Gastrocnemius medialis (tissue), 4 donors: ENCODE measurements at regions not wholly inside any gene's neighbourhood (a gene's known extent, or its start where the extent isn't known, plus 50 kb on each side); places are given as distances from the start of the nearest gene placed in this dataset.

ENCODE experiments used
- CTCF ChIP-seq, 5 experiments: fragments of 450-650 bp in 3 of 5; fragments of 200-600 bp in 2 of 5; sonication (generic) in 2 of 5; IDR thresholded peaks in 4 of 5; conservative IDR thresholded peaks in 1 of 5; 1 replicate in 4 of 5; 2 replicates in 1 of 5; pipeline ENCODE4 v1.5.1; 2016 to 2019; ENCODE audit warnings: antibody characterized with exemption in 5 of 5, mild to moderate bottlenecking in 3 of 5, moderate library complexity in 3 of 5
- POLR2A ChIP-seq, 2 donors: fragments of 450-650 bp; IDR thresholded peaks; one replicate each; pipeline ENCODE4 v1.6.1; 2017; ENCODE audit warnings: antibody characterized with exemption in 2 of 2, mild to moderate bottlenecking in 2 of 2, moderate library complexity in 2 of 2

GRCh38 chr20:39706184-39706663 lies 744.1 kb downstream of the DHX35 start:
- TF ChIP-seq CTCF (IDR thresholded peaks at IDR 0.05 in 4 of 5, conservative IDR thresholded peaks at IDR 0.05 in 1 of 5) (no peak), POLR2A (IDR thresholded peaks at IDR 0.05) (no peak)
